Colonic mucosa (tissue), 4 donors: ENCODE measurements at regions not wholly inside any gene's neighbourhood (a gene's known extent, or its start where the extent isn't known, plus 50 kb on each side); places are given as distances from the start of the nearest gene placed in this dataset. TPM values are rescaled to one million over a fixed set of nuclear protein-coding genes. Genes with fewer than 3 reads are reported as not detected.

Source experiments
- DNase-seq: peaks from one replicate; pipeline ENCODE4 v3.0.0-alpha.2; 2020
- H3K27ac ChIP-seq: fragments of 200-600 bp; one replicate; pipeline ENCODE4 v1.8.0; 2021
- H3K27me3 ChIP-seq: fragments of 200-600 bp; one replicate; pipeline ENCODE4 v1.8.0; 2021
- H3K36me3 ChIP-seq: fragments of 200-600 bp; one replicate; pipeline ENCODE4 v1.8.0; 2021
- H3K4me1 ChIP-seq: fragments of 200-600 bp; one replicate; pipeline ENCODE4 v1.8.0; 2021; ENCODE audit warnings: mild to moderate bottlenecking
- H3K4me3 ChIP-seq: fragments of 200-600 bp; one replicate; pipeline ENCODE4 v1.8.0; 2021
- H3K9ac ChIP-seq, 2 donors: one replicate each; pipeline ENCODE4 v1.7.0; 2013; ENCODE audit warnings: control low read depth in 2 of 2, low read depth in 2 of 2, low read length in 2 of 2
- H3K9me3 ChIP-seq: fragments of 200-600 bp; one replicate; pipeline ENCODE4 v1.8.0; 2021
- CTCF ChIP-seq: fragments of 200-600 bp; IDR thresholded peaks from one replicate; pipeline ENCODE4 v1.8.0; 2022; ENCODE audit warnings: antibody characterized with exemption, mild to moderate bottlenecking
- intact Hi-C: fragments of 100-400 bp; cut with DNase I; formaldehyde crosslinking; loops from one replicate; pipeline ENCODE4 v1.14.1; 2022
- microRNA-seq: library from miRNA; unstranded; fragments of <30 nt; microRNA quantifications from one replicate; pipeline ENCODE4, GENCODE V29; 2019
- donor health status: healthy.
- donor health status: DM: no; HTN: no; CAD: no.
- donor health status: DM: no; HTN: no; CAD: no.

- Histone ChIP-seq H3K9ac (no peak overlapping the region), H3K9me3 (no peaks in the 10 kb centered on the region), H3K4me1 (no peaks in the 10 kb centered on the region), H3K36me3 (no peaks in the 10 kb centered on the region), H3K4me3 (no peak overlapping the region), H3K27me3 (no peaks in the 10 kb centered on the region), H3K27ac (no peak overlapping the region)
- intact Hi-C loops = no loop called here
- DNase-seq = no peak
- TF ChIP-seq CTCF = no peak
Observed at GRCh38 chr11:43602670-43603069, 77.9 kb upstream of the HSD17B12 start.

- H3K4me3 ChIP-seq = no peak overlapping the region
- H3K4me1 ChIP-seq = no peaks in the 10 kb centered on the region
- no peak for DNase-seq
- no peaks in the 10 kb centered on the region for H3K36me3 ChIP-seq
- no peaks in the 10 kb centered on the region for H3K9me3 ChIP-seq
- H3K27me3 ChIP-seq = no peaks in the 10 kb centered on the region
- TF ChIP-seq CTCF = no peak
- H3K27ac ChIP-seq = no peak overlapping the region
- no peak overlapping the region for H3K9ac ChIP-seq
- intact Hi-C loops = no loop called here
Observed at GRCh38 chr11:43614214-43614613, 66.3 kb upstream of the HSD17B12 start.

- TF ChIP-seq CTCF = no peak
- H3K9me3 ChIP-seq = no peaks in the 10 kb centered on the region
- no peak overlapping the region for H3K4me3 ChIP-seq
- no peaks in the 10 kb centered on the region for H3K27me3 ChIP-seq
- H3K9ac ChIP-seq = no peak overlapping the region
- no peak overlapping the region for H3K27ac ChIP-seq
- no peaks in the 10 kb centered on the region for H3K4me1 ChIP-seq
- DNase-seq = no peak
- intact Hi-C loops = no loop called here
- no peaks in the 10 kb centered on the region for H3K36me3 ChIP-seq
Observed at GRCh38 chr11:43619863-43620505, 60.6 kb upstream of the HSD17B12 start.

GRCh38 chr11:43626798-43627197 lies 53.7 kb upstream of the HSD17B12 start:
- Histone ChIP-seq H3K9me3 (no peaks in the 10 kb centered on the region), H3K4me3 (no peak overlapping the region), H3K9ac (no peak overlapping the region), H3K36me3 (no peaks in the 10 kb centered on the region), H3K4me1 (no peaks in the 10 kb centered on the region), H3K27me3 (no peaks in the 10 kb centered on the region), H3K27ac (no peak overlapping the region)
- intact Hi-C loops = no loop called here
- no peak for DNase-seq
- TF ChIP-seq CTCF = no peak

Small RNAs in the stretch of these regions (microRNA-seq; reads per million reads assigned to microRNA genes)
- gene MIR129-2 = 8.8 reads per million, percentile 13 among the genes with 10 or more reads in this experiment
- not detected for gene MIR670
